ENCODE measurements at regions not wholly inside any gene's neighbourhood (a gene's known extent, or its start where the extent isn't known, plus 50 kb on each side); places are given as distances from the start of the nearest gene placed in this dataset.
"Not testable (repeated sequence)": the region's sequence is repeated elsewhere in the genome, so short reads cannot be mapped to it uniquely, and the experiment has no call there.

DNA sequence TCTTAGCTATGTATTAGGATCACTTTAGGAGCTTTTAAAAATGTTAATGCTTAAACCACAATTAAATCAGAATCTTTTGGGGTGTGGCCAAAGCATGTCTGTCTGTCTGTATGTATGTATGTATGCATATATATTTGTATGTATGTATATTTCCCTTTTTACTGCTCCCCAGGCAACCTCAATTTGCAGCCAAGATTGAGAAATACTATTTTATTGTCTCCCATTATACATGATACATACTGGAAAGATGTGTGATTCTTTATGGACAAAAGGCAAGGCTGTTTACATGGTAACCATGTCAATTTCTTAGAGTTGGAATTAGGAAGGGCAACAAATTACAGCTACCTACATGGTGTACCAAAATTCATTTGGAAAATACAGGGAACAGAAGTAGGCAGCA is 783.6 kb downstream of the ETS1 start:
- DNase-seq: no peak

GRCh38 chr11:127800989-127801688 is 786.2 kb downstream of the ETS1 start:
- DNase-seq: no peak

GRCh38 chr11:127795326-127795725 is 792.0 kb downstream of the ETS1 start:
- no peak for DNase-seq

DNA sequence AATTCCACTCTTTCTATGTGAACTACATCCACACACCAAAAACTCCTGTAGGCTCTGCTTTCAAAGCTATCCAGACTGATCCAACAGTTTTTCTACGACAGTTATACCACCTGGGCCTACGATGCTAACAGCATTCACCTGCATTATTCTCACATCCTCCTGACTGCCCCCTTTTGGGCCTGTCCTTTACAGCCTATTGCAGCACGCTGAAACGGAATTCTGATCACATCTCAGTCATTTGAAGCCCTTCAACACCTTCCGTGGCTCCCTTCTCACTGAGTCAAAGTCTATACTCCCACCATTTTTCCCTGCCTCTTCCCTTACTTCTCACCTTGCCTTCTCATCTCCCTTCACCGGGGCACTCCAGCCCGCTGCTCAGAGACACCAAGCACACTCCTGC is 791.3 kb upstream of the KIRREL3 start:
- no peak for DNase-seq

DNA sequence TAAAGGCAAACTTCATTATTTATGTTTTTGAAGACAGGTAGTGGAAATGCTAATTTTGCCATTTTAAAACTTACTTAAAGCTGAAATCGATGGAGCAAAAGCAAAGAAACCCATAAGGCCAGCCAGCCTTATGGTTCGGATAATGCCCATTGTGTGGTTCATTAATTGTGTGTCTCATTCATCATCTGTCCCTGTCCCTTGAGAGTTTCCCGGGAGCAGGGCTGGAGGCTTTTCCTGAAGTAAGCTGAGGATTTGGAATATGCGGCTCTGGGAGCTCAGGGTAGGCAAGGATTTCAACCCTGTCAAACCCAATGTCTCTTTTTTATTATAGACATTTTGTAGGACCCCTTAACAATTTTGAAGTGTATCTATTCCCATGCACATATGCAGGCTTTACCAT is 790.0 kb upstream of the KIRREL3 start:
- peak; percentile 16 for DNase-seq

GRCh38 chr11:127789927-127790326 is 789.4 kb upstream of the KIRREL3 start:
- peak; percentile 43 for DNase-seq

DNA sequence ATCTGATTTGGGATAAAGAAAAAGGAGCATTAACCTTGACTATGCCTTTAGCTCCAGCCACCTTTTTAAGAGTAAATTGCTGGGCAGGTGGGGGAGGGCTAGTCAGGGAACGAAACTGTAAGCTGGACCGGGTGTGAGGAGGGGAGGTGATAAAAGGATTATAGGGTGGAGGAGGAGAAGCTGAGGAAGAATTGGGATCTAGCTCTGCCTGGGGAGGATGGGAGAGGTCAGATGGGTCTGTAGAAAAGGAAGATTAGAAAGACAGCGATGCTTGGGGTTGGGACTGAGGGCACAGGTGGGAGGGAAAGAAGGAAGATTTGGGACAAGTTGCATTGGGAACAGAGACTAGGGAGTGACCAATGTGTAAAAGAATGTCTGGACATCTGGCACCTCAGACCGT is 772.4 kb upstream of the KIRREL3 start:
- DNase-seq: not testable (repeated sequence)

DNA sequence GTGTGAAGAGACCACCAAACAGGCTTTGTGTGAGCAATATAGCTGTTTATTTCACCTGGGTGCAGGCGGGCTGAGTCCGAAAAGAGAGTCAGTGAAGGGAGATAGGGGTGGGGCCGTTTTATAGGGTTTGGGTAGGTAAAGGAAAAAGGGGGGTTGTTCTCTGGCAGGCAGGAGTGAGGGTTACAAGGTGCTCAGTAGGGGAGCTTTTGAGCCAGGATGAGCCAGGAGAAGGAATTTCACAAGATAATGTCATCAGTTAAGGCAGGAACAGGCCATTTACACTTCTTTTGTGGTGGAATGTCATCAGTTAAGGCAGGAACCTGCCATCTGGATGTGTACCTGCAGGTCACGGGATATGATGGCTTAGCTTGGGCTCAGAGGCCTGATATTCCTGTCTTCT is 768.4 kb upstream of the KIRREL3 start:
- not testable (repeated sequence) for DNase-seq

- DNase-seq: no peak
Measured at GRCh38 chr11:127766734-127767133, 766.2 kb upstream of the KIRREL3 start.

- DNase-seq: peak; percentile 19
Measured at GRCh38 chr11:127738771-127739286, 738.3 kb upstream of the KIRREL3 start.

- DNase-seq: no peak
Measured at GRCh38 chr11:127737499-127737898, 736.9 kb upstream of the KIRREL3 start.

GRCh38 chr11:127733552-127733951 is 733.0 kb upstream of the KIRREL3 start:
- DNase-seq: no peak

- DNase-seq: no peak
Measured at GRCh38 chr11:127726367-127726766, 725.8 kb upstream of the KIRREL3 start.

DNA sequence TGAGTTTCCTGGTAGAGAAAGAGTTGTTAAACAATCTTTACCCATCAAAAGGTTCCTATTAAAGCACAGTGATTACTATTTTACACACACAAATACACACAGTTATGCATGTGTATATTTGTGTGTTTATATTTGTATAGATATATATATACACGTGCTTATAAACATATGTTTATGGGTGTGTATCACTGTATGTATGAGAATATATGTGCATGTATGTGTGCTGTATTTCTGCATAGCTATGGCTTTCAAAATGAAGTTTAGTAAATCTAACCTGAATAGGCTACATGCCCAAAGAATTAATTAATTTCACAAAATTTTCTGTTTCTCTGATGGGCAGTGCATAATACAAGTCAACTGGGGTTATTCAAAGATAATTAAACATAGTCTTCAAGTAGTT is 723.1 kb upstream of the KIRREL3 start:
- DNase-seq: no peak

GRCh38 chr11:127713226-127713625 is 712.7 kb upstream of the KIRREL3 start:
- DNase-seq: no peak

DNA sequence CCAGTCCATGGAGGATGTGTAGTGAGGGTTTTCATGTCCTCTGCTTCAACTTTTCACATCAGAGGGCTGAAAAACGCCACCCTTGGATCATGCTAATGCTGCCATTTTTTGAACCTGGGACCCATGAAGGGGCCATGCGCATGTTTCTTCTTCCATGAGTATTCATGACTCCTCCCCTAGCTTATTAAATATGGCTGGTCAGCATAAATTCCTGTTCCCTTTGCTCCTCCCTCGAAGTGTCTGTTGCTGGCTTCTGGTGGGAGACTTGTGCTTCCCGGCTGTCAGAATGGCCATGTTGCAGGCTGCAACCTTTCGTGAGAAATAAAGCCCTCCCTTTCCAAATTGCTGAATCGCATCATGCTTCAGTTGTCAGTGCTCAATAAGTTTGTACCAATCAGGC is 711.2 kb upstream of the KIRREL3 start:
- DNase-seq: no peak

DNA sequence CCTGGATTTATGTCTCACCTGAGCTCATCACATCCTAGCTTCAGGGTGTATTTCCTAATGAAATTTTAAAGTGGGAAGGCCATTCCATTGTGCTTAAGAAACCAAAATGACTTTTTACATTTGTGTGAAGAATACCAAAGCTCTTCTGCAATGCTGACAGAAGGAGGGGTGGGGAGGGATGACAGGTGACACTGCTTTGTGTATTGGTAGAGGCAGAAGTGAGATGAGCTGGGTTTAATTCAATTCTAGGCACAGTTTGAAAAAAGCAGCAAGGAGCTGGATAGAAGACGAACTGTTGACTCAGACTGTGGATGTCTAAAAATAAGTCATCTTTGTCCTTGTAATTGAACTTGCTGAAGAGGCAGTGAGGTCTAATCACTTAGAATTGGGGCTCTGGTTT is 710.3 kb upstream of the KIRREL3 start:
- DNase-seq: no peak

GRCh38 chr11:127709960-127710359 is 709.4 kb upstream of the KIRREL3 start:
- no peak for DNase-seq

- no peak for DNase-seq
Measured at GRCh38 chr11:127693686-127694085, 693.1 kb upstream of the KIRREL3 start.

- DNase-seq: no peak
Measured at GRCh38 chr11:127683321-127683720, 682.8 kb upstream of the KIRREL3 start.

- DNase-seq: no peak
Measured at GRCh38 chr11:127679816-127680545, 679.4 kb upstream of the KIRREL3 start.

DNA sequence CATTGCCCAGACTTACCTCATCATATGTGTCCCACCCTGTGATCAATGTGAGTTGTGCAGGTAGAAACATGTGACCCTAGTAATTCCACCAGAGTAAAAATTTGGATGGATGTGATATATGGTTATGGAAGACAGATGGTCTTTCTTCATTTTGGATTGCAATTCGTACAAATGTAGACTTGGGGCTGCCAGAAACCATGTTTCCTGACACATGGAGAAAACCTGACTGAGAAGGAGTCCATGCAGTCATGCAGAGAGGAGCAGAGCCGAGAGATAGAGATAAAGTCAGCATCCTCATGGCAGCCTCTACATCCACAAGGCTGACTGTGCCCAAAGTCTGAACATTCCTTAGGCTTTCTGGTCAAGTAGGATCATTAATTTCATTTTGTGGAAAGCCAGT is 678.1 kb upstream of the KIRREL3 start:
- DNase-seq: no peak

DNA sequence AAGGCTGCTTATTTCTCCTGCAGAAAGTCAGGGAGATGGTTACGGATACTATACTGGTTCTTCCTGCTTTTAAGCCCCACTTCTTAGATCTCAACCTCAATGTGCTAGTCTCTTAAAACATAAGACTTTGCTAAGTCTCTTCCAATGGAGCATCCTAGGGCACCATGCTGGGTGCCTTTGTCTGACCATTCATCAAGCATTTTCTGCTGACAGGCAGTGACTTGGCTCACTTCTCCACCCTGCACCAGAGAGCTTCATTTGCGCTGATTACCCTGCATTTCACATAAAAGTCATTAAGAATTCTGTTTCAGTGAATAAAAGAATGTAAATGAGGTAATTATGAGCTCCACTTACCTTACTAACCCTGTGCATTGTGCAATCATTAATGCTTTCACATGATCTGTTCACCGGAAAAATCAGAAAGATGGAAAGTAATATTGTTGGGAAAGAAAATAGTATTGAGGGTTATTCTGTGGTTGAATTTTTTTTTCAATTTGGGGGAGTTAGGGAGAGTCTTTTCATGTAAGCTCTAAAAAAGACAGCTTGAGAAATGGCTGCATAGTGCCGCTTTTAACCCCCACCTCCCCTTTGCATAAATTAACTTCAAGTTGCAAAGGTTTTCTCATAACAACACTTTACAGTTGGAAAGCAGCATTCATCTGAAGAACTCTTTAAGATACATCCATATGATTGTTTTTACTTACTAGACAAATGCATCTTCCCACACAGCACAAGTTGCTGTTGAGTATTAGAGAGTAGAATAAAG is 677.3 kb upstream of the KIRREL3 start:
- peak; percentile 42 for DNase-seq

DNA sequence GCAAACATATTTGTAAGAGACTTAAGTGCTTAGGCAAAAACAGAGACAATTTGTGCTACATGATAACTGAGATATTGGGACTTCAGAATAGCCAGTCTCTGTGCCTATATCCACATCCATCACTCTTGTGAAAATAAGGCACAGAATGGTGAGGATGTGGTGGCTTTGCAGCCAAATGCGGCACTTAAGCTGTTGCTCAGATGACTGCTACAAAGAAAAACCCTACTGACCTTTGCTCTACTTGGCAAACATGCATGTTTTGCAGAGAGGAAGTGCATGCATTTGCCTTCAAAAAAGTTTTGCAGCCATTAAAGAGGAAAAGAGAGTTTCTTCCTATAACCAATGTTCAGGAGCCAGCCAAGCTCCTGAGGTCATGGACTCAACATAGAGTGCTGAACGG is 675.0 kb upstream of the KIRREL3 start:
- DNase-seq: no peak

All from retina (tissue), 1 donor.